Liver (tissue), 8 donors: ENCODE measurements at regions not wholly inside any gene's neighbourhood (a gene's known extent, or its start where the extent isn't known, plus 50 kb on each side); places are given as distances from the start of the nearest gene placed in this dataset.

ENCODE experiments used
- DNase-seq: peaks from one replicate; pipeline ENCODE4 v3.0.0-alpha.2; 2017; ENCODE audit warnings: low spot score
- H3K27ac ChIP-seq, 2 donors: one replicate each; pipeline ENCODE4 v1.7.0; 2013; ENCODE audit warnings: inconsistent platforms in 2 of 2, low read length in 2 of 2, control low read depth in 1 of 2, low read depth in 1 of 2, mild to moderate bottlenecking in 1 of 2
- H3K27me3 ChIP-seq, 4 donors: one replicate each; pipeline versions ENCODE4 v1.6.1 to v1.7.0; 2013; ENCODE audit warnings: low read length in 3 of 4, inconsistent platforms in 1 of 4, mild to moderate bottlenecking in 1 of 4, moderate library complexity in 1 of 4; ENCODE audit not compliant: control insufficient read depth in 4 of 4, insufficient read depth in 4 of 4
- H3K36me3 ChIP-seq, 4 donors: one replicate each; pipeline versions ENCODE4 v1.6.1 to v1.7.0; 2013; ENCODE audit warnings: low read length in 3 of 4, mild to moderate bottlenecking in 3 of 4, low read depth in 1 of 4, moderate library complexity in 1 of 4; ENCODE audit not compliant: control insufficient read depth in 4 of 4, insufficient read depth in 3 of 4
- H3K4me1 ChIP-seq, 4 donors: one replicate each; pipeline versions ENCODE4 v1.6.1 to v1.7.0; 2013; ENCODE audit warnings: low read length in 3 of 4, mild to moderate bottlenecking in 3 of 4, moderate library complexity in 1 of 4; ENCODE audit not compliant: control insufficient read depth in 4 of 4, insufficient read depth in 4 of 4
- H3K4me3 ChIP-seq, 3 donors: one replicate each; pipeline versions ENCODE4 v1.6.1 to v1.7.0; 2013; ENCODE audit warnings: low read length in 3 of 3, control low read depth in 1 of 3, low read depth in 1 of 3, mild to moderate bottlenecking in 1 of 3
- H3K9ac ChIP-seq, 2 donors: one replicate each; pipeline ENCODE4 v1.7.0; 2013; ENCODE audit warnings: low read length in 2 of 2, mild to moderate bottlenecking in 2 of 2, moderate library complexity in 2 of 2, control low read depth in 1 of 2, low read depth in 1 of 2
- H3K9me3 ChIP-seq, 4 donors: one replicate each; pipeline versions ENCODE4 v1.6.1 to v1.7.0; 2013; ENCODE audit warnings: low read length in 3 of 4; ENCODE audit not compliant: control insufficient read depth in 4 of 4
- ATF3 ChIP-seq: IDR thresholded peaks from 2 replicates; pipeline ENCODE4 v1.6.1; 2016; ENCODE audit warnings: antibody characterized with exemption
- CTCF ChIP-seq: fragments of 150-350 bp; IDR thresholded peaks from 2 replicates; pipeline ENCODE4 v1.5.1; 2017; ENCODE audit warnings: improper control_type of control experiment, low read depth, low read length; ENCODE audit not compliant: missing input control
- EGR1 ChIP-seq, 2 donors: IDR thresholded peaks; 2 replicates each; pipeline ENCODE4 v1.6.1; 2016 to 2018; ENCODE audit warnings: antibody characterized with exemption in 2 of 2, low read depth in 2 of 2
- FOXA1 ChIP-seq: IDR thresholded peaks from 2 replicates; pipeline ENCODE4 v1.6.1; 2016; ENCODE audit warnings: antibody characterized with exemption
- FOXA2 ChIP-seq: IDR thresholded peaks from 2 replicates; pipeline ENCODE4 v1.6.1; 2016; ENCODE audit warnings: antibody characterized with exemption
- GABPA ChIP-seq, 2 donors: IDR thresholded peaks in 1 of 2; conservative IDR thresholded peaks in 1 of 2; 2 replicates each; pipeline ENCODE4 v1.6.1; 2016; ENCODE audit warnings: antibody characterized with exemption in 2 of 2, mild to moderate bottlenecking in 1 of 2, moderate library complexity in 1 of 2
- HNF4A ChIP-seq, 2 donors: conservative IDR thresholded peaks; 2 replicates each; pipeline ENCODE4 v1.6.1; 2016; ENCODE audit warnings: antibody characterized with exemption in 2 of 2, mild to moderate bottlenecking in 2 of 2
- HNF4G ChIP-seq: IDR thresholded peaks from 2 replicates; pipeline ENCODE4 v1.6.1; 2016; ENCODE audit warnings: antibody characterized with exemption
- JUND ChIP-seq, 2 donors: IDR thresholded peaks; 2 replicates each; pipeline ENCODE4 v1.6.1; 2016; ENCODE audit warnings: antibody characterized with exemption in 2 of 2
- MAX ChIP-seq: IDR thresholded peaks from 2 replicates; pipeline ENCODE4 v1.6.1; 2016; ENCODE audit warnings: antibody characterized with exemption
- NR2F2 ChIP-seq: IDR thresholded peaks from 2 replicates; pipeline ENCODE4 v1.6.1; 2016; ENCODE audit warnings: antibody characterized with exemption
- RAD21 ChIP-seq, 2 donors: IDR thresholded peaks; 2 replicates each; pipeline ENCODE4 v1.6.1; 2016; ENCODE audit warnings: antibody characterized with exemption in 2 of 2, mild to moderate bottlenecking in 2 of 2
- REST ChIP-seq: IDR thresholded peaks from 2 replicates; pipeline ENCODE4 v1.6.1; 2016; ENCODE audit warnings: antibody characterized with exemption, mild to moderate bottlenecking
- RXRA ChIP-seq, 2 donors: IDR thresholded peaks; 2 replicates each; pipeline ENCODE4 v1.6.1; 2017 to 2018; ENCODE audit warnings: antibody characterized with exemption in 2 of 2, mild to moderate bottlenecking in 1 of 2
- SP1 ChIP-seq: IDR thresholded peaks from 2 replicates; pipeline ENCODE4 v1.6.1; 2018; ENCODE audit warnings: antibody characterized with exemption, mild to moderate bottlenecking
- TAF1 ChIP-seq: conservative IDR thresholded peaks from 2 replicates; pipeline ENCODE4 v1.6.1; 2016; ENCODE audit warnings: antibody characterized with exemption, mild to moderate bottlenecking
- YY1 ChIP-seq: IDR thresholded peaks from 2 replicates; pipeline ENCODE4 v1.6.1; 2016; ENCODE audit warnings: antibody characterized with exemption, mild to moderate bottlenecking
- ZBTB33 ChIP-seq: IDR thresholded peaks from 2 replicates; pipeline ENCODE4 v1.6.1; 2016; ENCODE audit warnings: antibody characterized with exemption
- WGBS: extraction: QIAGEN DNeasy Blood & Tissue Kit; methylation state at CpG from one replicate; pipeline ENCODE4 v1.1.7; 2013; 5-methylcytosine and 5-hydroxymethylcytosine counted together
- donor health status: healthy.
- donor health status: healthy.
- donor health status: healthy.
- donor health status: healthy.
- donor health status: healthy.

- no peak for DNase-seq
- H3K27ac ChIP-seq, result no peak overlapping the region
- H3K27me3 ChIP-seq, result no peaks in the 10 kb centered on the region
- TF ChIP-seq JUND (IDR thresholded peaks at IDR 0.05), result no peak
- no peak for TF ChIP-seq SP1
- no peak overlapping the region for H3K4me3 ChIP-seq
- no peak overlapping the region for H3K9ac ChIP-seq
- H3K9me3 ChIP-seq, result no peaks in the 10 kb centered on the region
- no peaks in the 10 kb centered on the region for H3K4me1 ChIP-seq
- H3K36me3 ChIP-seq, result no peaks in the 10 kb centered on the region
- 75% methylated on average over 2 of the region's 2 CpGs for WGBS
These were observed 361.8 kb downstream of the CAAP1 start for GRCh38 chr9:26530841-26531240.

- H3K9ac ChIP-seq, result no peak overlapping the region
- no peaks in the 10 kb centered on the region for H3K36me3 ChIP-seq
- no peaks in the 10 kb centered on the region for H3K4me1 ChIP-seq
- no peak for TF ChIP-seq GABPA (IDR thresholded peaks at IDR 0.05 in 1 of 2, conservative IDR thresholded peaks at IDR 0.05 in 1 of 2)
- TF ChIP-seq HNF4A (conservative IDR thresholded peaks at IDR 0.05), result no peak
- no peak for TF ChIP-seq HNF4G
- no peak for TF ChIP-seq RXRA (IDR thresholded peaks at IDR 0.05)
- no peak for TF ChIP-seq FOXA2
- TF ChIP-seq CTCF, result no peak
- TF ChIP-seq REST, result no peak
- no peak for TF ChIP-seq NR2F2
- TF ChIP-seq JUND (IDR thresholded peaks at IDR 0.05), result no peak
- no peak for TF ChIP-seq YY1
- TF ChIP-seq RAD21 (IDR thresholded peaks at IDR 0.05), result no peak
- TF ChIP-seq SP1, result no peak
- TF ChIP-seq ZBTB33, result no peak
- no peak for TF ChIP-seq TAF1
- no peak for TF ChIP-seq FOXA1
- no peak for TF ChIP-seq MAX
- no peak for TF ChIP-seq ATF3
- TF ChIP-seq EGR1 (IDR thresholded peaks at IDR 0.05; ENCODE audit: low read depth in 2 of 2), result no peak
- no peak overlapping the region for H3K4me3 ChIP-seq
- H3K27ac ChIP-seq, result no peak overlapping the region
- 84% methylated on average over 4 of the region's 4 CpGs for WGBS
- H3K27me3 ChIP-seq, result no peaks in the 10 kb centered on the region
- DNase-seq, result no peak
- H3K9me3 ChIP-seq, result no peaks in the 10 kb centered on the region
These were observed 364.7 kb downstream of the CAAP1 start for GRCh38 chr9:26527931-26528330.
